PC-3 (cell line): ENCODE measurements at regions not wholly inside any gene's neighbourhood (a gene's known extent, or its start where the extent isn't known, plus 50 kb on each side); places are given as distances from the start of the nearest gene placed in this dataset.

Experiments used
- ATAC-seq: fragments of 200-7000 bp; cut with Tn5 transposase; 2 replicates; pipeline ENCODE4 v1.9.1; 2020; ENCODE audit warnings: mild to moderate bottlenecking, moderate library complexity
- BruUV-seq: library from RNA; stranded (reverse); fragments of 400-500 nt; replicated peaks from 2 replicates; lab custom pipeline; 2021; lab: Mats Ljungman, UMichigan
- CTCF ChIA-PET: fragments of 300-600 bp; sonication (Branson Sonifier 250); formaldehyde crosslinking; loops from one replicate; lab custom pipeline; 2022; ENCODE audit warnings: antibody characterized with exemption; lab: Charles Lee
- POLR2A ChIA-PET: fragments of 300-600 bp; sonication (Branson Sonifier 250); formaldehyde crosslinking; loops from one replicate; lab custom pipeline; 2022; ENCODE audit warnings: antibody characterized with exemption; ENCODE audit not compliant: unreplicated experiment; lab: Charles Lee
- DNase-seq: peaks from one replicate; pipeline ENCODE4 v3.0.0-alpha.2; 2015
- H2AFZ ChIP-seq: fragments of 300-600 bp; sonication (generic); 2 replicates; pipeline ENCODE4 v1.6.0; 2016; ENCODE audit warnings: antibody characterized with exemption, low read length
- H3F3A ChIP-seq: fragments of 300-600 bp; sonication (generic); one replicate; pipeline ENCODE4 v1.6.0; 2017; ENCODE audit warnings: antibody characterized with exemption, low read length, control low read depth, mild to moderate bottlenecking; ENCODE audit not compliant: unreplicated experiment
- H3K27ac ChIP-seq: fragments of 300-600 bp; sonication (generic); 2 replicates; pipeline ENCODE4 v1.5.1; 2016; ENCODE audit warnings: mild to moderate bottlenecking, low read length
- H3K27me3 ChIP-seq: fragments of 300-600 bp; sonication (generic); 2 replicates; pipeline ENCODE4 v1.6.1; 2016; ENCODE audit warnings: low read length, mixed read lengths
- H3K36me3 ChIP-seq: fragments of 300-600 bp; sonication (generic); 2 replicates; pipeline ENCODE4 v1.6.1; 2016; ENCODE audit warnings: low read depth, mixed run types, low read length, mixed read lengths
- H3K4me1 ChIP-seq: fragments of 300-600 bp; sonication (generic); 2 replicates; pipeline ENCODE4 v1.5.1; 2016; ENCODE audit warnings: low read length; ENCODE audit not compliant: insufficient read depth
- H3K4me2 ChIP-seq: fragments of 300-600 bp; sonication (generic); 2 replicates; pipeline ENCODE4 v1.6.0; 2016; ENCODE audit warnings: low read length
- H3K4me3 ChIP-seq: fragments of 300-600 bp; sonication (generic); 2 replicates; pipeline ENCODE4 v1.5.1; 2016; ENCODE audit warnings: mild to moderate bottlenecking, low read length, mixed read lengths
- H3K79me2 ChIP-seq: fragments of 300-600 bp; sonication (generic); 2 replicates; pipeline ENCODE4 v1.6.1; 2017; ENCODE audit warnings: low read length, mixed read lengths
- H3K9ac ChIP-seq: fragments of 300-600 bp; sonication (generic); 2 replicates; pipeline ENCODE4 v1.6.0; 2016; ENCODE audit warnings: mild to moderate bottlenecking, low read length
- H3K9me2 ChIP-seq: fragments of 300-600 bp; sonication (generic); replicated peaks from 2 replicates; pipeline ENCODE4 v1.6.1; 2016; ENCODE audit warnings: mixed run types, low read length, mixed read lengths
- H3K9me3 ChIP-seq: fragments of 300-600 bp; sonication (generic); 2 replicates; pipeline ENCODE4 v1.6.1; 2016; ENCODE audit warnings: low read length, mixed read lengths
- H4K20me1 ChIP-seq: fragments of 300-600 bp; sonication (generic); 2 replicates; pipeline ENCODE4 v1.6.1; 2016; ENCODE audit warnings: low read length, mixed read lengths
- EZH2 ChIP-seq: fragments of 300-600 bp; sonication (generic); IDR thresholded peaks from one replicate; pipeline ENCODE4 v1.6.1; 2017; ENCODE audit warnings: antibody characterized with exemption, mild to moderate bottlenecking, low read length; ENCODE audit not compliant: unreplicated experiment
- EZH2phosphoT487 ChIP-seq: fragments of 300-600 bp; sonication (generic); IDR thresholded peaks from 2 replicates; pipeline ENCODE4 v1.6.1; 2018; ENCODE audit warnings: mild to moderate bottlenecking, antibody characterized with exemption, low read length, borderline replicate concordance
- intact Hi-C: fragments of 100-400 bp; cut with micrococcal nuclease; formaldehyde crosslinking; loops from 2 replicates; pipeline ENCODE4 v1.9.0; 2023
- TF ChIP-seq, protein P1 (sequence below): fragments of 300-600 bp; sonication (generic); conservative IDR thresholded peaks from 2 replicates; pipeline ENCODE4 v1.5.1; 2017; ENCODE audit warnings: antibody characterized with exemption, low read depth, mild to moderate bottlenecking, low read length

DNA sequence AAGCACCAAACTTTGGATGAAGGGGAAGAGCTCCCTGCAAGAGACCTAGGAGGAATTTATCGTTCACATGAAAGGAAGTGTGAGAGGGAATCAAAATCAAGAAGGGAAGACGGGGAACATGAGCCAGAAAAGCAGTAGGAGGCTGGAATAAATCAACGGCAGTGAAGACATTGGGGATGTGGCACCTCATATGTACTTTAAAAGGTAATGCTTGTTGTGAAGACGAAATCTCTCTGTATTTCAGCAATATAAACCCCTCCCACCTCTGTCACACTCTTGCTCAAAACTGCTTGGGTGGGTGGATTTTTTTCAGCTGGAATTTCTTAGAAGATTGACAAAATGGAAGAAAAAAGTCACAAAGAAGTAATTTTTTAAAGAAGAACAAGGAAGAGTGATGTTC lies 243.5 kb downstream of the BUD13 start:
- BruUV-seq: no TSS peak
- Histone ChIP-seq H3K4me2 (no peak overlapping the region), H3K4me1 (no peaks in the 10 kb centered on the region), H4K20me1 (no peaks in the 10 kb centered on the region), H3K27ac (no peak overlapping the region), H3K9me3 (no peaks in the 10 kb centered on the region), H3K9me2 (no peaks in the 10 kb centered on the region), H3K36me3 (no peaks in the 10 kb centered on the region), H3K4me3 (no peak overlapping the region), H3K79me2 (no peaks in the 10 kb centered on the region), H3K27me3 (peaks cover 67% of the 10 kb centered on the region), H2AFZ (no peak overlapping the region), H3F3A (no peaks in the 10 kb centered on the region), H3K9ac (no peak overlapping the region)
- ChIA-PET CTCF (no interaction called here), POLR2A (no interaction called here)
- TF ChIP-seq EZH2phosphoT487 (no peak), EZH2 (no peak)
- TF ChIP-seq, protein P1, sequence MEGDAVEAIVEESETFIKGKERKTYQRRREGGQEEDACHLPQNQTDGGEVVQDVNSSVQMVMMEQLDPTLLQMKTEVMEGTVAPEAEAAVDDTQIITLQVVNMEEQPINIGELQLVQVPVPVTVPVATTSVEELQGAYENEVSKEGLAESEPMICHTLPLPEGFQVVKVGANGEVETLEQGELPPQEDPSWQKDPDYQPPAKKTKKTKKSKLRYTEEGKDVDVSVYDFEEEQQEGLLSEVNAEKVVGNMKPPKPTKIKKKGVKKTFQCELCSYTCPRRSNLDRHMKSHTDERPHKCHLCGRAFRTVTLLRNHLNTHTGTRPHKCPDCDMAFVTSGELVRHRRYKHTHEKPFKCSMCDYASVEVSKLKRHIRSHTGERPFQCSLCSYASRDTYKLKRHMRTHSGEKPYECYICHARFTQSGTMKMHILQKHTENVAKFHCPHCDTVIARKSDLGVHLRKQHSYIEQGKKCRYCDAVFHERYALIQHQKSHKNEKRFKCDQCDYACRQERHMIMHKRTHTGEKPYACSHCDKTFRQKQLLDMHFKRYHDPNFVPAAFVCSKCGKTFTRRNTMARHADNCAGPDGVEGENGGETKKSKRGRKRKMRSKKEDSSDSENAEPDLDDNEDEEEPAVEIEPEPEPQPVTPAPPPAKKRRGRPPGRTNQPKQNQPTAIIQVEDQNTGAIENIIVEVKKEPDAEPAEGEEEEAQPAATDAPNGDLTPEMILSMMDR: no peak
- no peak for ATAC-seq
- intact Hi-C loops: no loop called here
- no peak for DNase-seq

DNA sequence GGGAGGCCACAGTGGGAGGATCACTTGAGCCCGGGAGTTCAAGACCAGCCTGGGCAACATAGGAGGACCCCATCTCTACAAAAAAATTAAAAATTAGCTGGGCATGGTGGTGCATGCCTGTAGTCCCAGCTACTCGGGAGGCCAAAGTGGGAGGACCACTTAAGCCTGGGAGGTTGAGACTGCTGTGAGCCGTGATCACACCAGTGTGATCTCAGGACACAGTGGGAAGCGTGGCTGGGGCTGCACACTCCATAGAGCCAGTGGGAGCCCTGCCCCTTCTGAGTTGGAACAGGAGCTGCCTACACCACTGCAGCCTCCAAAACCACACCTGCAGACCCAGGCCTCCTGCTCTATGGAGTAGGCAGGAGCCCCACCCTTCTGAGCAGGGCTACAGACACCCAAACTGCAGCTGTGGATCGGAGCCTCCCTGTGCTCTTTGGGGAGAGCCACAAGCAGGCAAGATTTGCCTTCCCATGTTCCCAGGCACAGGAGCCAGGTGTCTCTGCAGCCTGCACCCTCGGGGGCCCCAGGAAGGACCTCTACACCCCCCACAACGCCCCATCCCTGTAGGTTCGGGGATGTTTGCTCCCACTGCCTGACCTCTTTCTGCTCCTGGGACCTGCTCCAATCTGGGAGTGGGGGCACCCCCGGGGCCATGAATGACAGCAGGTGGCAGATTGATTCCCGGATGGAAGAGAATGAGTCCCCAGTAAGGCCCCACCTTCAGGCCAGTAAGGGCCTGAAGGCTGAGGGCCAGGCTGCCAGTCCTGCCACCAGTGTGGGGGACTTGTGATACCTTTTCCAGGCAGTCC lies 245.4 kb downstream of the BUD13 start:
- Histone ChIP-seq H3K9ac (no peak overlapping the region), H3K27me3 (peaks cover 50% of the 10 kb centered on the region), H3K79me2 (no peaks in the 10 kb centered on the region), H4K20me1 (no peaks in the 10 kb centered on the region), H3K36me3 (no peaks in the 10 kb centered on the region), H3K4me1 (no peaks in the 10 kb centered on the region), H3K9me2 (no peaks in the 10 kb centered on the region), H3F3A (no peaks in the 10 kb centered on the region), H3K27ac (no peak overlapping the region), H2AFZ (no peak overlapping the region), H3K9me3 (no peaks in the 10 kb centered on the region), H3K4me3 (no peak overlapping the region), H3K4me2 (no peak overlapping the region)
- intact Hi-C loops: no loop called here
- BruUV-seq: no TSS peak
- ChIA-PET POLR2A (no interaction called here), CTCF (no interaction called here)
- ATAC-seq: no peak
- TF ChIP-seq, protein P1: no peak
- TF ChIP-seq EZH2 (no peak), EZH2phosphoT487 (no peak)
- DNase-seq: no peak

- Histone ChIP-seq H3F3A (no peaks in the 10 kb centered on the region), H3K4me3 (no peak overlapping the region), H3K27ac (no peak overlapping the region), H3K9me3 (no peaks in the 10 kb centered on the region), H3K79me2 (no peaks in the 10 kb centered on the region), H2AFZ (no peak overlapping the region), H3K9me2 (no peaks in the 10 kb centered on the region), H3K27me3 (peaks cover 41% of the 10 kb centered on the region), H3K4me2 (no peak overlapping the region), H3K36me3 (no peaks in the 10 kb centered on the region), H3K4me1 (no peaks in the 10 kb centered on the region), H3K9ac (no peak overlapping the region), H4K20me1 (no peaks in the 10 kb centered on the region)
- ATAC-seq (no peak), DNase-seq (no peak)
- ChIA-PET CTCF (no interaction called here), POLR2A (no interaction called here)
- intact Hi-C loops: no loop called here
- TF ChIP-seq EZH2 (no peak), EZH2phosphoT487 (no peak)
- TF ChIP-seq, protein P1: no peak
- BruUV-seq: no TSS peak
These were observed 246.8 kb downstream of the BUD13 start for GRCh38 chr11:116525961-116526495.
